ENCODE measurements at regions not wholly inside any gene's neighbourhood (a gene's known extent, or its start where the extent isn't known, plus 50 kb on each side); places are given as distances from the start of the nearest gene placed in this dataset.
"Not testable (repeated sequence)": the region's sequence is repeated elsewhere in the genome, so short reads cannot be mapped to it uniquely, and the experiment has no call there.

GRCh38 chr20:19920381-19921138 lies 96.6 kb upstream of the NAA20 start:
- Histone ChIP-seq H3K4me3 (ENCODE audit: insufficient read depth, low read depth, low read length) (no peak overlapping the region), H3K9ac (ENCODE audit: low read length) (no peak overlapping the region), H3K4me2 (ENCODE audit: low read length) (no peak overlapping the region), H2AFZ (ENCODE audit: low read depth, low read length) (no peak overlapping the region), H3K4me1 (ENCODE audit: insufficient read depth, low read length) (no peaks in the 10 kb centered on the region), H3K27ac (ENCODE audit: low read depth, low read length) (no peak overlapping the region), H3K27me3 (ENCODE audit: insufficient read depth, low read length) (no peaks in the 10 kb centered on the region), H3K36me3 (ENCODE audit: insufficient read depth, low read length) (no peaks in the 10 kb centered on the region), H4K20me1 (ENCODE audit: insufficient read depth, low read length) (no peaks in the 10 kb centered on the region), H3K9me3 (ENCODE audit: insufficient read depth, low read depth, low read length) (no peaks in the 10 kb centered on the region), H3K79me2 (ENCODE audit: insufficient read depth, low read length) (no peaks in the 10 kb centered on the region)
- no peak overlapping the region for H3K4me3 Mint-ChIP-seq (ENCODE audit: unreplicated experiment)
- peaks cover 4% of the 10 kb centered on the region for H3K36me3 Mint-ChIP-seq (ENCODE audit: low read depth, unreplicated experiment)
- H3K27me3 Mint-ChIP-seq (ENCODE audit: low read depth, unreplicated experiment), result no peaks in the 10 kb centered on the region
- no peak for FAIRE-seq
- no peak for TF ChIP-seq CTCF (IDR thresholded peaks at IDR 0.05; ENCODE audit: insufficient read depth, low read depth, low read length)
- DNase-seq (ENCODE audit: low read depth), result no peak
- peaks cover 15% of the 10 kb centered on the region for H3K4me1 Mint-ChIP-seq (ENCODE audit: low read depth, unreplicated experiment)
- H3K27ac Mint-ChIP-seq (ENCODE audit: unreplicated experiment), result no peak overlapping the region
- H3K9me3 Mint-ChIP-seq (ENCODE audit: unreplicated experiment), result no peaks in the 10 kb centered on the region

GRCh38 chr20:19921284-19921793 lies 95.8 kb upstream of the NAA20 start:
- no peak for DNase-seq (ENCODE audit: low read depth)

GRCh38 chr20:19921829-19922228 lies 95.3 kb upstream of the NAA20 start:
- H3K4me1 Mint-ChIP-seq (ENCODE audit: low read depth, unreplicated experiment), result peaks cover 19% of the 10 kb centered on the region
- H3K9ac ChIP-seq (ENCODE audit: low read length); FAIRE-seq; H3K79me2 ChIP-seq (ENCODE audit: insufficient read depth, low read length); H3K4me2 ChIP-seq (ENCODE audit: low read length); H3K9me3 ChIP-seq (ENCODE audit: insufficient read depth, low read depth, low read length); H3K27me3 ChIP-seq (ENCODE audit: insufficient read depth, low read length); H3K27ac ChIP-seq (ENCODE audit: low read depth, low read length); H3K36me3 Mint-ChIP-seq (ENCODE audit: low read depth, unreplicated experiment); H3K4me3 Mint-ChIP-seq (ENCODE audit: unreplicated experiment); H2AFZ ChIP-seq (ENCODE audit: low read depth, low read length); H3K4me1 ChIP-seq (ENCODE audit: insufficient read depth, low read length); H3K36me3 ChIP-seq (ENCODE audit: insufficient read depth, low read length); H4K20me1 ChIP-seq (ENCODE audit: insufficient read depth, low read length); DNase-seq (ENCODE audit: low read depth); H3K4me3 ChIP-seq (ENCODE audit: insufficient read depth, low read depth, low read length); H3K27ac Mint-ChIP-seq (ENCODE audit: unreplicated experiment); H3K9me3 Mint-ChIP-seq (ENCODE audit: unreplicated experiment); H3K27me3 Mint-ChIP-seq (ENCODE audit: low read depth, unreplicated experiment): not testable (repeated sequence)

More at GRCh38 chr20:19921284-19921793, 95.8 kb upstream of the NAA20 start:
- H3K36me3 Mint-ChIP-seq (ENCODE audit: low read depth, unreplicated experiment), result peaks cover 4% of the 10 kb centered on the region
- peaks cover 17% of the 10 kb centered on the region for H3K4me1 Mint-ChIP-seq (ENCODE audit: low read depth, unreplicated experiment)
- FAIRE-seq, result no peak
- H3K27me3 ChIP-seq (ENCODE audit: insufficient read depth, low read length), result no peaks in the 10 kb centered on the region
- H3K4me2 ChIP-seq (ENCODE audit: low read length), result no peak overlapping the region
- no peak overlapping the region for H2AFZ ChIP-seq (ENCODE audit: low read depth, low read length)
- no peak overlapping the region for H3K27ac ChIP-seq (ENCODE audit: low read depth, low read length)
- no peak overlapping the region for H3K4me3 ChIP-seq (ENCODE audit: insufficient read depth, low read depth, low read length)
- H3K4me1 ChIP-seq (ENCODE audit: insufficient read depth, low read length), result no peaks in the 10 kb centered on the region
- H4K20me1 ChIP-seq (ENCODE audit: insufficient read depth, low read length), result no peaks in the 10 kb centered on the region
- H3K9me3 ChIP-seq (ENCODE audit: insufficient read depth, low read depth, low read length), result no peaks in the 10 kb centered on the region
- H3K9me3 Mint-ChIP-seq (ENCODE audit: unreplicated experiment), result no peaks in the 10 kb centered on the region
- H3K27ac Mint-ChIP-seq (ENCODE audit: unreplicated experiment), result no peak overlapping the region
- H3K79me2 ChIP-seq (ENCODE audit: insufficient read depth, low read length), result no peaks in the 10 kb centered on the region
- no peak overlapping the region for H3K4me3 Mint-ChIP-seq (ENCODE audit: unreplicated experiment)
- no peaks in the 10 kb centered on the region for H3K36me3 ChIP-seq (ENCODE audit: insufficient read depth, low read length)
- no peak for TF ChIP-seq EZH2 (IDR thresholded peaks at IDR 0.05; ENCODE audit: insufficient read depth, low read length)
- no peak for TF ChIP-seq CTCF (IDR thresholded peaks at IDR 0.05; ENCODE audit: insufficient read depth, low read depth, low read length)
- no peaks in the 10 kb centered on the region for H3K27me3 Mint-ChIP-seq (ENCODE audit: low read depth, unreplicated experiment)
- H3K9ac ChIP-seq (ENCODE audit: low read length), result no peak overlapping the region
